Skeletal muscle tissue (tissue), 3 donors: ENCODE measurements at regions not wholly inside any gene's neighbourhood (a gene's known extent, or its start where the extent isn't known, plus 50 kb on each side); places are given as distances from the start of the nearest gene placed in this dataset.
"Not testable (repeated sequence)": the region's sequence is repeated elsewhere in the genome, so short reads cannot be mapped to it uniquely, and the experiment has no call there.

Experiments used
- H3K27ac ChIP-seq: one replicate; pipeline ENCODE4 v1.7.0; 2013; ENCODE audit warnings: mild to moderate bottlenecking, low read depth, low read length, inconsistent platforms
- H3K27me3 ChIP-seq, 3 donors: one replicate each; pipeline ENCODE4 v1.7.0; 2013; ENCODE audit warnings: low read length in 3 of 3; ENCODE audit not compliant: control insufficient read depth in 3 of 3, insufficient read depth in 3 of 3
- H3K36me3 ChIP-seq, 3 donors: one replicate each; pipeline ENCODE4 v1.7.0; 2013; ENCODE audit warnings: low read length in 3 of 3; ENCODE audit not compliant: control insufficient read depth in 3 of 3, insufficient read depth in 3 of 3
- H3K4me1 ChIP-seq, 3 donors: one replicate each; pipeline ENCODE4 v1.7.0; 2013; ENCODE audit warnings: low read length in 3 of 3, mild to moderate bottlenecking in 3 of 3; ENCODE audit not compliant: control insufficient read depth in 3 of 3, insufficient read depth in 3 of 3
- H3K4me3 ChIP-seq, 3 donors: one replicate each; pipeline ENCODE4 v1.7.0; 2013; ENCODE audit warnings: low read length in 3 of 3
- H3K9ac ChIP-seq, 3 donors: one replicate each; pipeline ENCODE4 v1.7.0; 2013; ENCODE audit warnings: low read length in 3 of 3, mild to moderate bottlenecking in 3 of 3, moderate library complexity in 2 of 3, low read depth in 1 of 3
- H3K9me3 ChIP-seq, 3 donors: one replicate each; pipeline ENCODE4 v1.7.0; 2013; ENCODE audit warnings: low read length in 3 of 3; ENCODE audit not compliant: control insufficient read depth in 3 of 3
- donor health status: Osteomylitis.

- H3K4me3 ChIP-seq: no peak overlapping the region
- H3K27me3 ChIP-seq: no peaks in the 10 kb centered on the region
- H3K27ac ChIP-seq: no peak overlapping the region
- H3K9me3 ChIP-seq: no peaks in the 10 kb centered on the region
- H3K4me1 ChIP-seq: no peaks in the 10 kb centered on the region
- no peak overlapping the region for H3K9ac ChIP-seq
- peaks cover 8 to 14% (median 14%) of the 10 kb centered on the region in 3 donors for H3K36me3 ChIP-seq
These were observed 344.2 kb upstream of the ROPN1 start for GRCh38 chr3:124336067-124336656.

- Histone ChIP-seq H3K4me3 (no peak overlapping the region), H3K36me3 (peaks cover 0 to 3% (median 2%) of the 10 kb centered on the region in 3 donors), H3K4me1 (no peaks in the 10 kb centered on the region), H3K27me3 (no peaks in the 10 kb centered on the region), H3K9ac (no peak overlapping the region), H3K27ac (no peak overlapping the region), H3K9me3 (no peaks in the 10 kb centered on the region)
These were observed 353.9 kb upstream of the ROPN1 start for GRCh38 chr3:124345845-124346244.

DNA sequence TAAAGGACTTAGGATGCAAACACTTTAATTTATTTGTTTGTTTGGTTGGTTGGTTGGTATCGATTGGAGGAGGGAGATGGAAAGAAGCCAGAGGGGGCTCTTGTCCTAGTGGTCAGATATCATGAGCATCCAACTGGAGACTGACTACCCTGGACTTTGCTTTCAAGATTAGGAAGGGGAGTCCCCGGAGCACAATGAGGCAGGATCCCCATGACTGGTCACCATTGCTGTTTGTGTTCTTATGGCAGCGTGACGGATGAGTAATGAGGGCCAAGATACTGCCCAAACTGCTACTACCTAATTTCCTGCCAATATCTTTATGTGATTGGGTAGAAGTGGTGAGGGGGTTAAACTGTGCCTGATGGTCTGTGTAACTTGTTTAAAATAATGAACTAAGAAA, 354.6 kb upstream of the ROPN1 start:
- no peak overlapping the region for H3K4me3 ChIP-seq
- peaks cover 0 to 3% (median 2%) of the 10 kb centered on the region in 3 donors for H3K36me3 ChIP-seq
- no peaks in the 10 kb centered on the region for H3K4me1 ChIP-seq
- H3K9ac ChIP-seq: no peak overlapping the region
- H3K27ac ChIP-seq: no peak overlapping the region
- H3K9me3 ChIP-seq: no peaks in the 10 kb centered on the region
- no peaks in the 10 kb centered on the region for H3K27me3 ChIP-seq

GRCh38 chr3:124347418-124347817, 355.5 kb upstream of the ROPN1 start:
- Histone ChIP-seq H3K27me3 (no peaks in the 10 kb centered on the region), H3K9me3 (no peaks in the 10 kb centered on the region), H3K4me1 (no peaks in the 10 kb centered on the region), H3K9ac (no peak overlapping the region), H3K4me3 (no peak overlapping the region), H3K36me3 (peaks cover 0 to 3% (median 2%) of the 10 kb centered on the region in 3 donors), H3K27ac (no peak overlapping the region)

GRCh38 chr3:124348555-124348954, 356.6 kb upstream of the ROPN1 start:
- H3K4me3 ChIP-seq, H3K9me3 ChIP-seq, H3K4me1 ChIP-seq, H3K9ac ChIP-seq, H3K36me3 ChIP-seq, H3K27ac ChIP-seq, H3K27me3 ChIP-seq: not testable (repeated sequence)

DNA sequence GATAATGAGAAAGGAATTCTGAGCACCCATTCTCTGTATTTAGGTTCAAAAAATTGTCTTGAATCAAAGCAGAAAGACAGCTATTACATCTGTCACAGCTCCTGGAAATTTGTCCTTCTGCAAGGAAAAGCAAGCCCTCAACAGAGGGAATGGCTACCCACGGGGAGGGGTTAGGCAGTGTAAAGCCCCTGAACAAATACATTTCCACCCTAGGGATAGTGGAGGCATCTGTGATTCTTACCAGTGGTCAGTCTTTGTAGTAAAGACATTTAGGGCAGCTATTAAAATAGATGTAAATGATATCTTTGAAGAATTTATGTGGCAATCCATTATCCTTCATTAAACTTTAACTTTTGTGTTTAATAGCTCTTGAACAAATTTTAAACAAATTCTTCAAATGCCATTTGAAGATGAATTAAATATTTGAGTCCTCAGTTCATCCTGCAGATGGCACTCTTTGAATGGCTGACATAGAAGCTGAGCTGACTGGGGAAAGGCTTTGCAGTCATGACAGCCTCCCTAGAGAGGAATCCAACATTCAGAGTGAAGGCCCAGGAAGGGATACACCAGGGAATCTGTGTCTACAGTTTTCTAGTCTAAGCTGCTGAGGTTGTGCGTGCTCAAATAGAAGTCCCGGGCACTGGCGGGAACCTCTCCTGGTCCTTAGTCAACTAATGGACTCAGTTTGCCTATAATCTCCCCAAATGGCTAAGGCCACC, 359.7 kb upstream of the ROPN1 start:
- Histone ChIP-seq H3K27ac (no peak overlapping the region), H3K36me3 (peaks cover 0 to 3% (median 2%) of the 10 kb centered on the region in 3 donors), H3K4me1 (no peaks in the 10 kb centered on the region), H3K4me3 (no peak overlapping the region), H3K27me3 (no peaks in the 10 kb centered on the region), H3K9me3 (no peaks in the 10 kb centered on the region), H3K9ac (no peak overlapping the region)

- Histone ChIP-seq H3K27me3 (no peaks in the 10 kb centered on the region), H3K9me3 (no peaks in the 10 kb centered on the region), H3K27ac (no peak overlapping the region), H3K36me3 (peaks cover 0 to 3% (median 2%) of the 10 kb centered on the region in 3 donors), H3K4me1 (no peaks in the 10 kb centered on the region), H3K9ac (no peak overlapping the region), H3K4me3 (no peak overlapping the region)
These were observed 360.2 kb upstream of the ROPN1 start for GRCh38 chr3:124352149-124352539.

DNA sequence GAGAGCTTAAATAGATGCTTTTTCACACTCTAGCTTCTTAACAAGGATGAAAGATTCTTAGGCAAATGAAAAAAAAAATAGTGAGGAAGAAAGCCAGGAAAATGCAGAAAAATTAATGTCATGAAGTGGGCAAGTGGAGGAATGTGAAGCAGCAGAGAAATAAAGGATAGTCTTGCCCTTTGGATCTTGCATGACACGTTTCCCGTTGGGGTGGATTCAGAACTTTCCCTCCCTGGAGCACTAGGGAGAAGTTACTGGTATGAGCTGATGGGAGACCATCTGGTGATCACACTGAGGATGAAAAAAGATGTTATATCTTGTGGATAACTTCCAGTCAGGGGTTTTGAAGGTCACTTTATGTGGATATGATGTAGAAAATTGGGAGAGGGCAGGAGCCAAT, 361.8 kb upstream of the ROPN1 start:
- Histone ChIP-seq H3K4me1 (no peaks in the 10 kb centered on the region), H3K9me3 (no peaks in the 10 kb centered on the region), H3K9ac (no peak overlapping the region), H3K36me3 (no peaks in the 10 kb centered on the region), H3K4me3 (no peak overlapping the region), H3K27ac (no peak overlapping the region), H3K27me3 (no peaks in the 10 kb centered on the region)

DNA sequence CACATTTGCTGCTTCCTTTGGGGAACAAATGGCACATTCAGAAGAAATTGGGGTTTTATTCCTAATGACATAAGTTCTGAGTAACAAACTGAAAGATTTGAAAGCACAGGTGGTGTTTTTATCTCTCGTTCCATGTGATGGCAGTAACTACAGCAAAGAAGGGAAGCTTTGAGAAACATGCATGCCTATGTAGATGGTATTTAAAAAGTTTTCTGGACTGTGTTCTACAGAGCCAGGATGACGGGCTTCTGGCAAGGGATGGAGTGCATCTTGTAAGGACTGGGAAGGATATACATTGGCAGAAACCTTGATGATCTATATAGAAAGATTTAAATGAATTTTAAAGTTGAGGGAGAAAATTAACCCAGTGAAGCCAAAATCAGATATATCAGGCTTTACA, 362.2 kb upstream of the ROPN1 start:
- Histone ChIP-seq H3K36me3 (no peaks in the 10 kb centered on the region), H3K9ac (no peak overlapping the region), H3K27me3 (no peaks in the 10 kb centered on the region), H3K9me3 (no peaks in the 10 kb centered on the region), H3K4me3 (no peak overlapping the region), H3K4me1 (no peaks in the 10 kb centered on the region), H3K27ac (no peak overlapping the region)

GRCh38 chr3:124358156-124358555, 366.2 kb upstream of the ROPN1 start:
- no peak overlapping the region for H3K9ac ChIP-seq
- no peaks in the 10 kb centered on the region for H3K36me3 ChIP-seq
- no peaks in the 10 kb centered on the region for H3K9me3 ChIP-seq
- H3K27ac ChIP-seq: no peak overlapping the region
- no peak overlapping the region for H3K4me3 ChIP-seq
- H3K4me1 ChIP-seq: no peaks in the 10 kb centered on the region
- no peaks in the 10 kb centered on the region for H3K27me3 ChIP-seq
